ENCODE measurements at regions not wholly inside any gene's neighbourhood (a gene's known extent, or its start where the extent isn't known, plus 50 kb on each side); places are given as distances from the start of the nearest gene placed in this dataset.
"Not testable (repeated sequence)": the region's sequence is repeated elsewhere in the genome, so short reads cannot be mapped to it uniquely, and the experiment has no call there.

GRCh38 chr10:89985446-89985845 lies 284.1 kb downstream of the KIF20B start:
- DNase-seq (ENCODE audit: low spot score) = no peak
- intact Hi-C loops (cut with DNase I) = loop anchor here in 1 of 2 donors (2.0 kb wide), 1 partner anchor 45 kb away; no protein-coding TSS in a partner anchor

DNA sequence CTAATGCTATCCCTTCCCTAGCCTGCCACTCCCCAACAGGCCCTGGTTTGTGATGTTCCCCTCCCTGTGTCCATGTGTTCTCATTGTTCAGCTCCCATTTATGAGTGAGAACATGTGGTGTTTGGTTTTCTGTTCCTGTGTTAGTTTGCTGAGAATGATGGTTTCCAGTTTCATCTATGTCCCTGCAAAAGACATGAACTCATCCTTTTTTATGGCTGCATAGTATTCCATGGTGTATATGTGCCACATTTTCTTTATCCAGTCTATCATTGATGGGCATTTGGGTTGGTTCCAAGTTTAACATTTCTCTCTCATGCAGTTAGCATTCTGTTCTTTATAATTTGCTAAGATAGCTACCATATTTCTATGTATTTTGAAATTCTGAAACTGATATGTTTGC lies 287.0 kb downstream of the KIF20B start:
- intact Hi-C loops (cut with DNase I); DNase-seq (ENCODE audit: low spot score): not testable (repeated sequence)

- intact Hi-C loops (cut with DNase I) = no loop called here
- DNase-seq (ENCODE audit: low spot score) = no peak
Measured at GRCh38 chr10:89992575-89992974, 291.2 kb downstream of the KIF20B start.

DNA sequence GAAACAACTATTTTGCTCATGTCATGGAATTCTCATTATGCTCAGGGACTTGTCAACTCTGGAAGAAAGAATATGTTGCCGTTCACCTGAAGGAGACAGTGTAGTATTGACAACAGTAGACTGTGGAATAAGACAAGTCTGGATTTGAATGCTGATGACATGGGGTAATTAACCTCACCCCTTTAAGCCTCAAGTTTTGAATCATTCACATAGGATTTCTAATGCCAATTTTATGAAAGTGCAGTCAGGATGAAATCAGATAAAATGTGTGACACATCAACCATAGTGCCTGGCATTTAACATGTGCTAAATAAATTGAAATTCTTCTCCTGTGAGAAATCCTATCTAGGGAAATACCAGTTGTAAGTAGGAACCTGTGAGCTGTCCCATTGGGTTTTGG lies 305.8 kb downstream of the KIF20B start:
- intact Hi-C loops (cut with DNase I) = no loop called here
- no peak for DNase-seq (ENCODE audit: low spot score)

DNA sequence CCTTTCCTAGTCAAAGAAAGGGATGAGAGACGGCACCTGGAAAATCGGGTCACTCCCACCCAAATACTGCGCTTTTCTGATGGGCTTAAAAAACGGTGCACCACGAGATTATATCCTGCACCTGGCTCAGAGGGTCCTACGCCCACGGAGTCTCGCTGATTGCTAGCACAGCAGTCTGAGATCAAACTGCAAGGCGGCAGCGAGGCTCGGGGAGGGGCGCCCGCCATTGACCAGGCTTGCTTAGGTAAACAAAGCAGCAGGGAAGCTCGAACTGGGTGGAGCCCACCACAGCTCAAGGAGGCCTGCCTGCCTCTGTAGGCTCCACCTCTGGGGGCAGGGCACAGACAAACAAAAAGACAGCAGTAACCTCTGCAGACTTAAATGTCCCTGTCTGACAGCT lies 309.9 kb downstream of the KIF20B start:
- intact Hi-C loops (cut with DNase I) = loop anchor here in 1 of 2 donors (2.0 kb wide), 1 partner anchor 46 kb away; no protein-coding TSS in a partner anchor
- not testable (repeated sequence) for DNase-seq (ENCODE audit: low spot score)

DNA sequence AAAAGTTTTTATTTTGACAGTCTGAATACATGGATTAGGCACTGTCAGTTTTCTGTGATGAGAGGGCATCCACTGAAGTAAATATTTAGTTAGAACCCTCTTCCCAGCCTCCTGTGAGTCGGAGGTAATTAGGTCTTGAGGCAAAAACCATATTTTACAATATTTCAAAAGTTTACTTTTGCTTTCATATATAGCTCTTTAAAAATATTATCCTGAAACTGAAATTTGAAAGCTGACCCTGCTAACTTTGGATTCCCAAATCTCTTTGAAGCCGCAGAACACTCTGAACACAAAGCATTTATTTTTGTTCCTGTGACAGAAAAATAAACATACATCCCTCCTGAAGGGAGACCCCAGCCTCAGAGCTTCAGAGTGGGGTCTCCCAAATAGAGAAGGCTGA lies 317.4 kb downstream of the KIF20B start:
- intact Hi-C loops (cut with DNase I) = no loop called here
- DNase-seq (ENCODE audit: low spot score) = no peak

- DNase-seq (ENCODE audit: low spot score) = no peak
- intact Hi-C loops (cut with DNase I) = no loop called here
Measured at GRCh38 chr10:90020506-90020905, 319.1 kb downstream of the KIF20B start.

- DNase-seq (ENCODE audit: low spot score) = no peak
Measured at GRCh38 chr10:90023950-90024349, 322.6 kb downstream of the KIF20B start.

DNA sequence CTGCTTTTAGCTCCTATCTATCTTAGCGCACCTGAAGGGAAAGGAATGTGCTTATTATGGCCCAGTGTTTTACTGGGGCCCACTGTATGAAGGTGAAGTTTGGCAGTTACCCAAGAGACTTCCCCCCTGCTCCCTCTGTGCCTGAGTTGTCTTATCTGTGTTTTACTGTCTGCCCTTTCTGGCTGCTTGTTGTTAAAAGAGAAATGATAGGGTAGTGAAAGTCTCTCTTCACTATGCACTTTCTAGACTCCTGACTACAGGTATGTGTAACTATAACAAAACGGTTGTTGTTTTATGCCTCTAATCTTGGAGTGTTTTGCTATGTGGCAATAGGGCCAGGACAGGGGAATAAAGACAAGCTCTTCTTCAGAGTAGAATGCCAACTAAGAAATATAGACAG lies 326.9 kb downstream of the KIF20B start:
- no peak for DNase-seq (ENCODE audit: low spot score)
- intact Hi-C loops (cut with DNase I) = no loop called here

More at GRCh38 chr10:90023950-90024349, 322.6 kb downstream of the KIF20B start:
- intact Hi-C loops (cut with DNase I) = no loop called here

- DNase-seq (ENCODE audit: low spot score) = no peak
- intact Hi-C loops (cut with DNase I) = no loop called here
Measured at GRCh38 chr10:90031776-90032175, 330.4 kb downstream of the KIF20B start.

- DNase-seq (ENCODE audit: low spot score) = no peak
- intact Hi-C loops (cut with DNase I) = no loop called here
Measured at GRCh38 chr10:90032519-90032918, 331.1 kb downstream of the KIF20B start.

DNA sequence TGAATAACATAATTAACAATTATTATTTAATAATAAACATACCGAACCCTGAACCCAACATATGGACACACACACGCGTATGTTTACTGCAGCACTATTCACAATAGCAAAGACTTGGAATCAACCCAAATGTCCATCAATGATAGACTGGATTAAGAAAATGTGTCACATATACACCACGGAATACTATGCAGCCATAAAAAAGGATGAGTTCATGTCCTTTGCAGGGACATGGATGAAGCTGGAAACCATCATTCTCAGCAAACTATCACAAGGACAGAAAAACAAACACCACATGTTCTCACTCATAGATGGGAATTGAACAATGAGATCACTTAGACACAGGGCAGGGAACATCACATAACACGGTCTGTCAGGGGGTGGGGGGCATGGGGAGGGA lies 333.5 kb downstream of the KIF20B start:
- DNase-seq (ENCODE audit: low spot score); intact Hi-C loops (cut with DNase I): not testable (repeated sequence)

- intact Hi-C loops (cut with DNase I) = no loop called here
- DNase-seq (ENCODE audit: low spot score) = no peak
Measured at GRCh38 chr10:90041585-90041984, 340.2 kb downstream of the KIF20B start.

- no peak for DNase-seq (ENCODE audit: low spot score)
- intact Hi-C loops (cut with DNase I) = no loop called here
Measured at GRCh38 chr10:90042075-90042474, 340.7 kb downstream of the KIF20B start.

- intact Hi-C loops (cut with DNase I) = no loop called here
- DNase-seq (ENCODE audit: low spot score) = no peak
Measured at GRCh38 chr10:90047243-90047729, 345.9 kb downstream of the KIF20B start.

DNA sequence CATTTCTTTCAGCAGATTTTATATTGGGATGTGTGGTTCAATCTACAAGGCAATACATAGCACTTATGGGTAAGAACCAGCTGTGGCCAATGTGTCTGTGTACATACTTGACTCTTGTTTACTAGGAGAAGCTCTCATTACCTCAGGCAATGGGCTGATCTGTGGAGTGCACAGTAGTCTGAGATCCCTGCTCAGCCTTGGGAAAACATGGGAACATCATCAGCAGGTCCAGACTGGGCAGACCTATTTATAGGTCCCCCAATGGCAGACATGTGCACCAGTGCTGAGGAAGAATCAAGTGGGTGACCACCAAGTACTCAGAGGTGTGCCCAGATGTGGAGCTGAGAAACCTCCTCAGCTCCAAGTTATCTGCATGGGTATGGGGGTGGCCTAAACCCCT lies 349.7 kb downstream of the KIF20B start:
- intact Hi-C loops (cut with DNase I) = loop anchor here in 1 of 2 donors (5.0 kb wide), 2 partner anchors 214 to 314 kb away; no protein-coding TSS in a partner anchor
- no peak for DNase-seq (ENCODE audit: low spot score)

GRCh38 chr10:90051474-90051873 lies 350.1 kb downstream of the KIF20B start:
- intact Hi-C loops (cut with DNase I) = loop anchor here in 1 of 2 donors (5.0 kb wide), 2 partner anchors 214 to 314 kb away; no protein-coding TSS in a partner anchor
- DNase-seq (ENCODE audit: low spot score) = no peak

DNA sequence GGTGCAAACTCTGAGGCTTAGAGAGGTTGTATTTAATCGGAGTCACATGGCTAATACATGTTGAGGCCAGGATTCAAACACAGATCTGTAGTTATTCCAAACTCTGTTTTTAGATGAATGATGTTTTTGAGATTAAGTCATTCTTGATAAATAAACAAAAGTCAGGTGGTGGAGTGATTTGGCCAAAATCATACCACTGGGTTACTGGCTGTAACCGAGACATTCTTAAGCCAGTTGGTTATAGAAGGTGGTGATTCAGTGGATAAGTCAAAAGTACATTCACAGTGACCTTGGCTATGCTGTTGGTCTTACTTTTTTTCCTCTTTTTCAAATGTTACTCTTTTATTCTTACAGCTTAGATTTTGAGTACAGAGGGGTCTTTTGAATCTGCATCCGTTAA lies 361.4 kb downstream of the KIF20B start:
- intact Hi-C loops (cut with DNase I) = no loop called here
- no peak for DNase-seq (ENCODE audit: low spot score)

GRCh38 chr10:90064295-90064694 lies 362.9 kb downstream of the KIF20B start:
- intact Hi-C loops (cut with DNase I) = no loop called here
- no peak for DNase-seq (ENCODE audit: low spot score)

DNA sequence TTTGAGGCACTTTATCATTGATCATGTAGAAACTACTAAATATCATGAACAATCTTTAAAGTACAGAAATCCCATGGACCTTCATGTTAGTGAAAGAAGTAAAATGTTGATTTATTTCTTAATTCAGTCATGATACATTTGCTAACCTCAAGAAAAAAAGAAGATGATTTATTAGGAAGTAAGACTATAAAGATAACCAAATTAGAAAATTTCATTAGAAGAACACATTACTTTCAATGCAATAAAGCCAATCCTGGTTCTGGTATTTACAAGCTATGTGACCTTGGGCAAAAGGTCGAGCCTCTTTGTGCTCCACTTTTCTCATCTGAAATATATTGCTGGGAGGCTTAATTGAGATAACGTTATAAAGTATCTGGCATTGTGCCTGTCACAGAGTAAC lies 365.0 kb downstream of the KIF20B start:
- intact Hi-C loops (cut with DNase I) = no loop called here
- no peak for DNase-seq (ENCODE audit: low spot score)

DNA sequence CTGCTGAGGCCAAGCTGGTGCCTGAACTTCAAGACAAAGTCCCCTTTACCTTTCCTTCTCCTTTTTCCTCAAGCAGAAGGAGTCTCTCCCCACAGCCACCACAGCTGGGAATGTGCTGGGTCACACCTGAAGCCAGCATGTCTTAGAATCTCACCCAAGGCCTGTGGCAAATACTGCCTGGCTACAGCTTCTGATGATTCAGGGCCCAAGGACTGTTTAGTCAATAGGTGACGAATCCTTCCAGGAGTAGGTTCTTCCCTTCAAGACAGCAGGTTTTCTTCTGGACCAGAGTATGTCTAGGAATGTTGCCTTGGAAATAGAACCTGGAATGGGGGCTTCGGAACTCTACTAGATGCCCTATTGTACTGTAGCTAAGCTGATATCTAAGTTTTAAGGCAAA lies 374.6 kb downstream of the KIF20B start:
- no peak for DNase-seq (ENCODE audit: low spot score)
- intact Hi-C loops (cut with DNase I) = no loop called here

- DNase-seq (ENCODE audit: low spot score) = no peak
- intact Hi-C loops (cut with DNase I) = loop anchor here in 1 of 2 donors (2.0 kb wide), 1 partner anchor 27 kb away; no protein-coding TSS in a partner anchor
Measured at GRCh38 chr10:90079819-90080218, 378.4 kb downstream of the KIF20B start.

Data from posterior vena cava (tissue), 2 donors.